ENCODE measurements at regions not wholly inside any gene's neighbourhood (a gene's known extent, or its start where the extent isn't known, plus 50 kb on each side); places are given as distances from the start of the nearest gene placed in this dataset.
"Not testable (repeated sequence)": the region's sequence is repeated elsewhere in the genome, so short reads cannot be mapped to it uniquely, and the experiment has no call there.

- DNase-seq (ENCODE audit: low read depth in 4 of 4, low spot score in 2 of 4) = not testable (repeated sequence)
These were observed 123.9 kb downstream of the MREG start for GRCh38 chr2:215889240-215889969.

DNA sequence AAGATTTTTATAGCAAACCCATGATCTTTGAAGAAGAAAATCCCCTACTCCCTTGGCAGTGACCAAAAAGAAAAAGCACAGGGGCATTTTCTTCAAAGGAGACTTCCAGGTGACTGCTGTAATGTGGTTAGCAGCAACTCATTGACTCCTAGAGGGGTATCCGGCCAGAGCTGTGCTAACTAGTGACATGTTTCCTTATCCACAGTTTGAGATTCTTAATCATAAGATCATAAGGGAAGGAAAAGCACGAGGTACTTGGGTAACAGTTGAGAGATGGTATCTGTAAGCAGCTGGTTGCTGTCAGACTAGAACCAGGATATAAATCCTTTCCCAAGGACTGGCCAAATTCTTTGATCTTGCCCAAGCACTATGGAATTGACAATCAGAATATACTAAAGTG, 124.7 kb downstream of the MREG start:
- DNase-seq (ENCODE audit: low read depth in 4 of 4, low spot score in 2 of 4) = no peak

GRCh38 chr2:215887303-215887702, 126.0 kb downstream of the MREG start:
- DNase-seq (ENCODE audit: low read depth in 4 of 4, low spot score in 2 of 4) = no peak

DNA sequence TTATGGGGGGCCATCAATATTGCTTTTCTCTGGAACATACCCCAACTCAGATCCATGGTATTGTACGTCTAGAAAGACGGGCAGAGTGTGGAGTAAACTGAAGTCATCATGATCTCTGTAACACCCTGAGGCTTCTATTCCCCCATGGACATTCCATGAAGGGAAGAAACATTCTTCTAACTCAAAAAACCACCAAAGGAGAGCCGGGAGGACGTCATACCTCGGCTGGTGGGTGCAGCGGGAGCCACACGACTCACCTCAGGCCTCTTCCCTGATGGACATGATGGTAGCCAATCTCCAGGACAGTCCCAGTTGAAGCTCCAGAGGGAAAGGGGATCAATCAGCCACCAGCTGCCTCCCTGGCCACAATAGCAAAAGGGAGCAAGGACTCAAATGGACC, 127.3 kb downstream of the MREG start:
- DNase-seq (ENCODE audit: low read depth in 4 of 4, low spot score in 2 of 4) = no peak

GRCh38 chr2:215885536-215885935, 127.8 kb downstream of the MREG start:
- DNase-seq (ENCODE audit: low read depth in 4 of 4, low spot score in 2 of 4) = no peak

DNA sequence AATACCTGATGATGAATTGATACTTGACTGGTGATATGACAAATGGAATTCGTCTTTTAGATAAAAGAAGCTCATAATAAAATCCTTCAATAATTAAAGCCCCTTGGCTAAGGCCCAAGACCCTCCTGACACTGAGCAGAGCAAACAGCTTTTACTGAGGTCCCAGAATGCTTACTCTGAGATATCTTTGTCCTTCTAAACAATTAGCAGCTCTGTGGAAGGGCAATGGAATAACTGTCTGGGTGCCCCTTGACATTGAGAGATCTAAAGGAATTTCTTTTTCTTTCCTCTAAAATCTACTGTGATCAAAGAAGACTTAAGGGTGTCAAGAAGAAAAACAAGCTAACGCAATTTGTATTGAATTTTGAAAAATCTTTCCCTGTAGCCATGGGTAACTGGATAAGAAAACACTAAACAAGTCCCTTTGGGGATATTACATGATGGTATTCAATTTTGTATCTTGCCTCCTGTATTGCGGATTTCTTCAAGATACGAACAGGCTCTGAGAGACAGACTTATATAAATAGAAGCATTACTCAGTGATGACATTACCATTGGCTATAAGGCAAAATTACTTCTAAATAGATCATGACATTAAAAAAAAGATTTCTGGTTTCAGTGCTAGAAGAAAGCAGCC, 128.8 kb downstream of the MREG start:
- DNase-seq (ENCODE audit: low read depth in 4 of 4, low spot score in 2 of 4) = no peak

DNA sequence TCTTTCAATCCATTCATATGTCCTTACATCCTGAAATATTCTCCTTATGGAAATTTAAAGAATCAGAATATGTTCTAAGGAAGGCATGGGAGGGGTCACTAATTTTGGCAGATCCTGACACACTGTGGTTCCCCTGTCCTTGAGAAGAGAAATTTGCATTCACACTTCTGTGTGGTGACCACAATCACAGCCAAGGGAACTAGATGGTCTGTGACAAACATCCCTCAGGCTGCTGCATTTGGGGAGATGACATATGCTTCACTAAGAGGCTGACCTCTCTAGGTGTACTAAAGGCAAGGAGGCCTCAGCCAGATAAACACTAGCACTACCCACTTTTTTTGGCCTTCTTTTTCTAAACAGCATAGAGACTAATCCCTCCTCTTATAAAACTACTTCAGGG, 129.6 kb downstream of the MREG start:
- no peak for DNase-seq (ENCODE audit: low read depth in 4 of 4, low spot score in 2 of 4)

DNA sequence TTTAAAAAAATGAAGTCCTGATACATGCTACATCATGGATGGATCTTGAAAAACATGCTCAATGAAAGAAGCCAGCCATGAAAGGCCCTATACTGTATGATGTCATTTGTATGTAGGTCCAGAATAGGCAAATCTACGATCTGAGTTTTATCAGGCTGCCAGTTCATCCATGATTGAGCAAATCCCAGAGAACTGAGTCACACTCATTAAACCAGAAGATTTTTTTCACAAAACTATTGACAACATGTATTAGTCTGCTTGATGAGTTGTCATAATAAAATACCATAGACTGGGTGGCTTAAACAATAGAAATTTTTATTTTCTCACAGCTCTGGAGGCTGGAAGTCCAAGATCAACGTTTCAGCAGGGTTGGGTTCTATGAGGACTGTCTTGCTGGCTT, 130.7 kb downstream of the MREG start:
- DNase-seq (ENCODE audit: low read depth in 4 of 4, low spot score in 2 of 4) = no peak

DNA sequence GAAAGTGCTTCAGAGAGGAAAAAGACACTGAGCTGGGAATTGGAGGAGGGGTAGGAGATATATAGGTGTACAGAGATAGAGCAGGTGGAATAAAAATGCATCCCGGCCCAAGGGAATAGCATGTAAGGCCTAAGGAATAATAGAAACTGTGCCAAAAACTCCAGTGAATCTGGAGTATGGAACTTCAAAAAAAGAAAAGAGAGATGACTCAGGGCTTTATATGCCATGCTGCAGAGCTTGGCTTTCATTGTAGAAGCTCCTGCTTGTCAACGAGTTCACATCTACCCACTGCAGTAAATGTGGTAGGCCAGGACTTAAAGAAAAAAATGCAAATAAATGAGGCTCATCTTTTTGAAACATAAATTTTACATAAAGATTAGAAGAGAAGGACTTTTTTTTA, 131.8 kb downstream of the MREG start:
- no peak for DNase-seq (ENCODE audit: low read depth in 4 of 4, low spot score in 2 of 4)

DNA sequence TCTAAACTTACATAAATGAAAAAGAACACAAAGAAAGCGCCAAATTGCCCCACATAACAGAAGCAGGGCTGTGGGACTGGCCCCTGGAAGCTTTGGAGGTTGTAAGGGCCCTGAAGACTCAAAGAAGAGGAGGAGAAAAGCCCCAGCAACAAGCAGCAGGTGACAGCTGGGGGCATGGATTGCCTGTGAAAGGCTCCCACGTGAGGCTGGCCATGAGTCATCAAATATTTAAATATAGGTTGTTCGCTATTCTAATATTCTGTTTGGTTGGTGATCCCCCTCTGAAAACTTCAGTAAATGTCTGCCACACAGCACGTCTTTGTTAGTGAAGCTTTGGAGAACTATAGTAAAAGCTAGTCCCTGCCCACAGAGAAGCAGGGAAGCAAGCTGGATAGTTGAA, 132.4 kb downstream of the MREG start:
- no peak for DNase-seq (ENCODE audit: low read depth in 4 of 4, low spot score in 2 of 4)

DNA sequence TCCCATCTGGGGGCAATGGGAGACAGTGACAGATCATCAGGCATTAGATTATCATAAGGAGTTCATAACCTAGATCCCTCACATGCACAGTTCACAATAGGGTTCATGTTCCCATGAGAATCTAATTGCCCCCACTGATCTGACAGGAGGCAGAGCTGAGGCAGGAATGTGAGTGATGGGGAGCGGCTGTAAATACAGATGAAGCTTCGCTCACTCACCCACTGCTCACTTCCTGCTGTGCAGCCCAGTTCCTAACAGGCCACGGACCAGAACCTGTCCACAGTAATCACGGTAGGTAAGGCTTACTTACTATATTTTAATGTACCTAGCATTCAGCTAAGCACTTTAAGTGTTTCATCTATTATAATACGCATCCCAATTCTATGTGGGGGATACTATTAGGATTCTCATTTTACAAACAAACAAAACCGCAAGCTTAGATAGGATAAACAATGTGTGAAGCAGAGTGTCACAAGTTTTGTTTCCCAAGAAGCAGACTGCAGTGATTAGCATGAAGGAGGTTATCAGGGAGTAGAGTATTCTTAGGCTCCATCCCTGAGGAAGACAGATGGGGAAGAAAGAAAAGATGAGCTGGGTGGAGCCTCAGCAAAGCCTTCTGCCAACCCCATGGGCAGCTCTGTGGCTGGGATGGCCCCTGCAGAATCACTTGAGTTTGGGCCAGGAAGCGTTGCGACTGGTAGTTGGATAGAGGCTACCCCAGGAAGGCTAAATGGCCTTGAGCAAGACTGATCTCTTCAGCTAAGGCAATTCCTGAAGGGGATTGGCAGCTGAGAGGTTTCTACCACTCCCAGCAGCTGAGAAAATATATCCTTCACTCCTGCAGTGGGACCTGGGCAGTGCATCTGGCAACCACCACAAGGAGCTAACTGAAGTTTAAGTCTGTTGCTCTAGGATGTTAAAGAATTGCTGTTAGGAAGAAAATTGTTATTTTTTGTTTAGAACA, 133.1 kb downstream of the MREG start:
- DNase-seq (ENCODE audit: low read depth in 4 of 4, low spot score in 2 of 4) = no peak

- no peak for DNase-seq (ENCODE audit: low read depth in 4 of 4, low spot score in 2 of 4)
These were observed 134.0 kb downstream of the MREG start for GRCh38 chr2:215879331-215879730.

GRCh38 chr2:215878476-215879063, 134.8 kb downstream of the MREG start:
- DNase-seq (ENCODE audit: low read depth in 4 of 4, low spot score in 2 of 4) = no peak

GRCh38 chr2:215876937-215877238, 136.5 kb downstream of the MREG start:
- DNase-seq (ENCODE audit: low read depth in 4 of 4, low spot score in 2 of 4) = no peak

DNA sequence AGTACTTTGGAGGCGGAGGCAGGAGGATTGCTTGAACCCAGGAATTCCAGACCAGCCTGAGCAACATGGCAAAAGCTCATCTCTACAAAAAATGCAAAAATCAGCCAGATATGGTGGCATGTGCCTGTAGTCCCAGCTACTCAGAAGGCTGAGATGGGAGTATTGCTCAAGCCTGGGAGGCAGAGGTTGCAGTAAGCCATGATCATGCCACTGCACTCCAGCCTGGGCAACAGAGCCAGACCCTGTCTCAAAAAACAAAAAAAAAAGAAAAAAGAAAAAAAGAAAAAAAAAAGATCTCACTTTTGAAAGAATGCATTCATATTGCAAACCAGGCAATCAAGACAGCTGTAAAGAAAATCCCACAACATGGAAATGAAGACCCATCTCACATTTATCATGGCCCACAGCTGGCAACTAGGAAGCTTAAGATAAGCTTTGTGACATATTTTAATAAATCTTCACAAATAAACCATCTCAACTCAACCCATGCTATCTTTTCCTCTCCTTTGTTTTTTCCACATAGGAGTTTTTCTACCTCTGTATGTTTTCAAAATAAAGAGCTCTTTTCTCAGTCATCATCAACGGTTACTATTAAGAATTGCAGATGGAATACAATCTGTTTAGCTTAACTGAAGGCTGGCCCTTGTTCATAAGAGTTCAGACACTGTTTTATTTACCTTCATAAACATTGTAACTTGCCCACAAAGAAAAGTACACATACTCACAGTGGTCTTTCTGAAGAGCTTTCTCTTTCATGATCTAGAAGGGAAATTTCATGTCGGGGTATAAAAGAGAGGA, 137.0 kb downstream of the MREG start:
- no peak for DNase-seq (ENCODE audit: low read depth in 4 of 4, low spot score in 2 of 4)

DNA sequence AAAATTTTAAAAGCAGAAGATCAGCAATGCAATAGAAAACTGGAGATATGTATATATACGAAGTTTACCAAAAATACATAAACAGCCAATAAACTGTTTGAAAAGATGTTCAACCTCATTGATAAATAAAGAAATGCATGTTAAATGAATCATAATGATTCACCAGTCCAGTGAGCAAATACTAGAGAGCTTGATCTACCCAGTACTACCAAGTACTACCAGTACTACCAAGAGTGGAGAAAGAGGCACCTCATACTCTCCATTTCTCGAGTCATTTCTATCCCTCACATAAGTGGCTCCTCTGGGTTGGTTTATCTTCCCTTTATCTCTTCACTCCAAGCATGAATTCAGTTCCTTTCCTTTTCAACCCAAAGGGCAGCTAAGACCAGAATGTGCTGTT, 138.9 kb downstream of the MREG start:
- DNase-seq (ENCODE audit: low read depth in 4 of 4, low spot score in 2 of 4) = no peak

DNA sequence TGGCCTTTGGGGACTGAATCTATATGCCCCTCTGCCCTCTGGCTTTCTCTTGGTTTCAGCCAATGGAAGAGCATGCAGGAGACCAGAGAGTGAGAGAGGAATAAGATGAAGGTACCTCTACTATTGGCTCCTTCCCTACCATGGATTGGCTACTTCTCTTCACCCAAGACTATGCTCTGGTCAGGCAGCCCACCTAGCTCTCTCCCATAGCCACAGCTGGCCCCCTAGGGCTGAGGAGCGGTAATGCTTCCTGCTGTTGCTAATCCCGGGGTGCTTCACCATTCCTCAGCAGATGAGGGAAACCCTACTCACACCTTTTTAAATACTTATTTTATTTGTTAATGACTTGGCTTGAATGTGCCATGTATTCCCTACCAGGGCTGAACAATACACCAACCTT, 142.4 kb downstream of the MREG start:
- DNase-seq (ENCODE audit: low read depth in 4 of 4, low spot score in 2 of 4) = no peak

GRCh38 chr2:215870088-215870490, 143.3 kb downstream of the MREG start:
- no peak for DNase-seq (ENCODE audit: low read depth in 4 of 4, low spot score in 2 of 4)

GRCh38 chr2:215868846-215869543, 144.4 kb downstream of the MREG start:
- DNase-seq (ENCODE audit: low read depth in 4 of 4, low spot score in 2 of 4) = no peak

DNA sequence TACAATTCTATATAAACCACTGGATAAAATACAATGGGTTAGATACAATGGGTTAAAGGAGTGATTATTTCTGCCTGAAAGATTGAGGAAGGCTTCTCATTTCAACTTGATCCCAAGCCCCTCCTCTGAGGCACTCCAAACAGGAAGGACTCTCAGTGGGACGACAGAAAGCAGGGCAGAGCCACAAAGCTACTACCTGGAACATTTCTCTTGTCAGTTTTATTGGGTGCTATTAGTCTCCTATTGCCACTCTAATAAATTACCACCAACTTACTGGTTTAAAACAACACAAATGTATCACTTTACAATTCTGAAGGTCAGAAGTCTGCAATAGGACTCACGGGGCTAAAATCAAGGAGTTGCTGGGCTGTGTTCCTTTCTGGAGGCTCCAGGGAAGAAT, 146.7 kb downstream of the MREG start:
- no peak for DNase-seq (ENCODE audit: low read depth in 4 of 4, low spot score in 2 of 4)

Measured in left renal cortex interstitium (tissue), 4 donors.